ENCODE measurements at regions not wholly inside any gene's neighbourhood (a gene's known extent, or its start where the extent isn't known, plus 50 kb on each side); places are given as distances from the start of the nearest gene placed in this dataset.
A peak's percentile ranks its signal among the peaks of the same experiment; 100 is the strongest.
"Not testable (repeated sequence)": the region's sequence is repeated elsewhere in the genome, so short reads cannot be mapped to it uniquely, and the experiment has no call there.

- no peak for DNase-seq (ENCODE audit: low spot score)
Measured at GRCh38 chr12:74144396-74144795, 393.2 kb upstream of the ATXN7L3B start.

- DNase-seq (ENCODE audit: low spot score): no peak
Measured at GRCh38 chr12:74145328-74145727, 392.3 kb upstream of the ATXN7L3B start.

- no peak for DNase-seq (ENCODE audit: low spot score)
Measured at GRCh38 chr12:74148849-74149248, 388.8 kb upstream of the ATXN7L3B start.

- no peak for DNase-seq (ENCODE audit: low spot score)
Measured at GRCh38 chr12:74152370-74152769, 385.3 kb upstream of the ATXN7L3B start.

GRCh38 chr12:74166096-74166495, 371.5 kb upstream of the ATXN7L3B start:
- no peak for DNase-seq (ENCODE audit: low spot score)

GRCh38 chr12:74169607-74170006, 368.0 kb upstream of the ATXN7L3B start:
- no peak for DNase-seq (ENCODE audit: low spot score)

- DNase-seq (ENCODE audit: low spot score): no peak
Measured at GRCh38 chr12:74170645-74171477, 366.8 kb upstream of the ATXN7L3B start.

- DNase-seq (ENCODE audit: low spot score): no peak
Measured at GRCh38 chr12:74171478-74171909, 366.1 kb upstream of the ATXN7L3B start.

GRCh38 chr12:74174961-74175360, 362.7 kb upstream of the ATXN7L3B start:
- not testable (repeated sequence) for DNase-seq (ENCODE audit: low spot score)

GRCh38 chr12:74185360-74185759, 352.3 kb upstream of the ATXN7L3B start:
- DNase-seq (ENCODE audit: low spot score): no peak

GRCh38 chr12:74193191-74193590, 344.4 kb upstream of the ATXN7L3B start:
- DNase-seq (ENCODE audit: low spot score): no peak

GRCh38 chr12:74204236-74204635, 333.4 kb upstream of the ATXN7L3B start:
- no peak for DNase-seq (ENCODE audit: low spot score)

- DNase-seq (ENCODE audit: low spot score): no peak
Measured at GRCh38 chr12:74227846-74228545, 309.6 kb upstream of the ATXN7L3B start.

GRCh38 chr12:74229671-74230070, 308.0 kb upstream of the ATXN7L3B start:
- no peak for DNase-seq (ENCODE audit: low spot score)

- DNase-seq (ENCODE audit: low spot score): no peak
Measured at GRCh38 chr12:74235342-74235741, 302.3 kb upstream of the ATXN7L3B start.

GRCh38 chr12:74241341-74241740, 296.3 kb upstream of the ATXN7L3B start:
- no peak for DNase-seq (ENCODE audit: low spot score)

GRCh38 chr12:74242088-74242487, 295.5 kb upstream of the ATXN7L3B start:
- no peak for DNase-seq (ENCODE audit: low spot score)

GRCh38 chr12:74245458-74245857, 292.2 kb upstream of the ATXN7L3B start:
- no peak for DNase-seq (ENCODE audit: low spot score)

- DNase-seq (ENCODE audit: low spot score): no peak
Measured at GRCh38 chr12:74250891-74251290, 286.7 kb upstream of the ATXN7L3B start.

- not testable (repeated sequence) for DNase-seq (ENCODE audit: low spot score)
Measured at GRCh38 chr12:74253826-74254225, 283.8 kb upstream of the ATXN7L3B start.

- no peak for DNase-seq (ENCODE audit: low spot score)
Measured at GRCh38 chr12:74254784-74255183, 282.9 kb upstream of the ATXN7L3B start.

GRCh38 chr12:74259199-74259598, 278.4 kb upstream of the ATXN7L3B start:
- peak; percentile 28 for DNase-seq (ENCODE audit: low spot score)

- no peak for DNase-seq (ENCODE audit: low spot score)
Measured at GRCh38 chr12:74264692-74265091, 272.9 kb upstream of the ATXN7L3B start.
